Fibroblast of skin of abdomen (primary cell): ENCODE measurements at regions not wholly inside any gene's neighbourhood (a gene's known extent, or its start where the extent isn't known, plus 50 kb on each side); places are given as distances from the start of the nearest gene placed in this dataset.

Source experiments
- DNase-seq: peaks from one replicate; pipeline ENCODE4 v3.0.0-alpha.2; 2013

GRCh38 chr3:74124782-74125181 lies 489.7 kb downstream of the CNTN3 start:
- no peak for DNase-seq

GRCh38 chr3:74122281-74122680 lies 492.2 kb downstream of the CNTN3 start:
- no peak for DNase-seq

- DNase-seq = no peak
Measured at GRCh38 chr3:74121761-74122160, 492.7 kb downstream of the CNTN3 start.

DNA sequence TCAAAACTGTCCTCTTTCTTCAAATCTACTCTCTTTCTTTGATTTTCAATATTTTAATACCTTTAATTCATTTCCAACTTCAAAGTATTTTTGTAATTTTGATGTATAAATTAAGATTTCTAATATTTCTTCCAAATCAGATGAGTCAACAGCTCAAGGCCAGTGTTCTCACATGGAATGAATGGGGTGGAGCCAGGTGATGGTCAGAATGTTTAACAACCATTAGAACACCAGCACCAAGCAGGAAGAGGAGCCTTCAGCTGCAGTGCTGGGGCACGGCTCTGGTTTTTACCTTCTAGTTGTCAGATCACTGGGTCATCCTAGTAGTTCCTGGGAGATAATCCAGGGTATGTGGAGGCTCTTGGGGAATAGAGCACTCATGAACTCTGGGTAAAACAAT lies 494.5 kb upstream of the PDZRN3 start:
- DNase-seq = no peak

- DNase-seq = no peak
Measured at GRCh38 chr3:74115906-74116305, 491.2 kb upstream of the PDZRN3 start.

DNA sequence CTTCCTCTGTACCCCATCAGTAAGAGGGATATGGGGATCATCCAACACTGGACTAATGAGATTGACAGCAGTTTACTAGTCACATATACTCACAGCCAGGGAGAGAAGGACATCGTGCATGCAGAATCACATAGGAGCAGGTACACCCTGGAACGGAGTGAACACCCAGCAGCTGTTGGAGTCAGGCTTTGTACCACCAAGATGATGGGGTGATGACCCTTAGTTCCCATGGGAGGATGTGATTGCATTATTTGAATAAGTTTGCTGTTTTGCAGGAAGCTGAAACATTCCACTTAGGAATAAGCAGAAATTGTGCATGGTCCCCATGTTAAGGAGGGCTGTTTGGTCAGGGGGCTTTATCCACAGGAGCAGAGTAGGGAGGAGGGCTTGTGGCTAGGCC lies 482.7 kb upstream of the PDZRN3 start:
- DNase-seq = no peak

GRCh38 chr3:74106925-74107324 lies 482.2 kb upstream of the PDZRN3 start:
- peak; percentile 31 for DNase-seq

- DNase-seq = peak; percentile 17
Measured at GRCh38 chr3:74091204-74091603, 466.5 kb upstream of the PDZRN3 start.

DNA sequence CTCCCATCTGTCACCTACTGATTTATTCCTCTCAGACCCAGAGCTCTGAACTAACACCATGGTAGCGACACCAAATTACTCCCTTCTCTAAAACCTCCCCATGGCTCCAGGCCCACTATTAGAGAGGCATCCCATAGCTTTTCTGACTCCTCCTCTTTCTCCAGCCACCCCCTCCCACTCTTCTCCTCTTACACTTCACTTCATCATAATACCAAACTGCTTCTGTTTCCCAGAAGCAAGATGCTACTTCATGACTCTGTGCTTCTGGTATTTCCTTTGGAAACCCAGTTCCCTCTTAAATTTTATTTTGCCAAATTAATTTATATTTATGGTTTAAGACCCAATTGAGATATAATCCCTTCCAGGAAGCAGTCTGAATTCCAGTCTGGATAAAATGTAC lies 465.1 kb upstream of the PDZRN3 start:
- peak; percentile 95 for DNase-seq

GRCh38 chr3:74080056-74080461 lies 455.3 kb upstream of the PDZRN3 start:
- DNase-seq = peak; percentile 64

DNA sequence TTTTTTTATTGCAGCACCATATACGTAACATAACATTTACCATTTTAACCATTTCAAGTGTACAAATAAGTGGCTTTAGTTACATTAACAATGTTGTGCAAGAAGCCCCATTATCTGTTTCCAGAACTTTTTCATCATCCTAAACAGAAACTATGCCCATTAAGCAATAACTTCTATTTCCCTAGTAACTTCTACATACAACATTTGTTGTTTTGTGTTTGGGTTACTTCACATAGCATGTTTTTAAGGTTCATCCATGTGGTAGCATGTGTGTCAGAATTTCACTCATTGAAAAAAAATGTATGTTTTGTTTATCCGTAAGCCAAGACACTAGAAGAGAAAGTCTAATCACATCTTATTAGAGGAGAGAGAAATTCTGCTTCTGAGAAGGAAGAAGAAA lies 450.5 kb upstream of the PDZRN3 start:
- no peak for DNase-seq

DNA sequence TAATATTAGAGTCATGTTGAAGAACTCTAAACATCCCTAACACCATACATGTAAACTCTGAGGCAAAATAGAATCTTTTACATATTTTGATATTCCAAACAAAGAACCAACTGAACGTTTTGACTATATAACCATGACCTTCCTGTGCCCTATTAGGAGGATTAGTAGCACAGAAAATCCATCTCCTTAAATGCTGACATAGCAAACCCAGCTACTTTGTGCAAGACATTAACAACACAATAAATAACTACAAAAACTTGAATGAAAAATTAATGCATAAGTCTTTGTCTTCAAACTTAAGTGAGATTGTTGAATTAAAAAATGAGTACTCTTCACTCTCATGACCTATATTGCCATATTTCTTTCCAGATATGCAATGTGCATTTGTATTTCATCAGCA lies 450.0 kb upstream of the PDZRN3 start:
- no peak for DNase-seq

- DNase-seq = peak; percentile 64
Measured at GRCh38 chr3:74067296-74067695, 442.6 kb upstream of the PDZRN3 start.

GRCh38 chr3:74066456-74066855 lies 441.7 kb upstream of the PDZRN3 start:
- DNase-seq = no peak

DNA sequence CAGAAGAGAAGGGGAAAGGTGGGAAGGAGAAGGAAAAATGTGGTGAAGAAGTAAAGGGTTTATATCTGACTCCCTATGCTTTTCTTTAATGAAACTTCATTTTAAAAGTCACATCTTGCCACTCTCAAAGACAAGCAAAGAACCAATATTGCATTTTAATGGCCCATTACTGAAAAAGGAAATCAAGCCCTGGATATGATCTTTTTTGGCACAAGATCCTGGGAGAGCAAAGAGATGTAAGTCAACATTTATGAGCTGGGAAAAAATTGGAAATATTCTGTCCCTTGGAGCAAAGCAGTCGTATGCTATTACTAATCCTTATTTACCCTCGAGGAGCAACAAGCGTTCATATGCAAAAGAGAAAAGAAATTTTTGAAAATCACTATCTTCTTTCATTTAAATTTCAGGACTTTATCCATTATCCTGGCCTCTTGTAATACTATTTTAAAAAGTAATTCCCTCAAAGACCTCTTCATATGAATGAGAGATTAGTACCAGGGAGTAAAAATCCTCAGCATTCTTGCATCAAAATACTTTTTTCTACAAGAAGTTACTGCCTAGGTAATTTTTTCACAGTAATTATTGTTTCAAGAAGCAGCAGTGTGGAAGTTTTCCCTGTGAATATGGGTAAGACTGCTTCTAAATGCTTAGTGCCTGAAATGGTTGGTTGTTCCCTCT lies 435.3 kb upstream of the PDZRN3 start:
- no peak for DNase-seq

DNA sequence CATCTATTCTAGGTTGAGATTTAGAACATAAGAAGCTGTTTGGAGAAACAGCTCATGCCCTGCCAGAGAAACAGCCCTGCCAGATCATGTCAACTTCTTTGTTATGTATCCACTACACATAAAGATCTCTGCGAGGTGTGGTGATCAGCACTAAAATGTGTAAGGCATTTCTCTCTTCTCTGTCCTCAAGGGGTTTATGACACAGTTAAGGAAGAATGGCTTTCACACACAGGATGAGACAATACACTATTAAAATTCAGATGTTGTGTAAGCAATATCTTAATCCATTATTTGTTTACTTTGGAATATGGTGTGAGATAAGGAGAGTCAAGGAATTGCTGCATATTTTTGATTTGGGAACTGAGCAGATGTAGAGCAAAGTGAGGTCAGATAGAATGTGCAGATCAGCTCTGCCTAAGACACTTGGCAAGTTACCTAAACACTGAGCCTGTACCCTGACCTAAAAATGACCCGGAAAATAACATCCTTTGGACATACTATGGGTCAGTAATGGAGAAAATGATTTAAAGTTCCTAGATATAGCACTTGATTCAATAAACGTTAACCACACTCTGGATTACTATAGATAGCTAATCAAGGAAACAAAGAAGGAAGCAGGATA lies 434.7 kb upstream of the PDZRN3 start:
- no peak for DNase-seq

DNA sequence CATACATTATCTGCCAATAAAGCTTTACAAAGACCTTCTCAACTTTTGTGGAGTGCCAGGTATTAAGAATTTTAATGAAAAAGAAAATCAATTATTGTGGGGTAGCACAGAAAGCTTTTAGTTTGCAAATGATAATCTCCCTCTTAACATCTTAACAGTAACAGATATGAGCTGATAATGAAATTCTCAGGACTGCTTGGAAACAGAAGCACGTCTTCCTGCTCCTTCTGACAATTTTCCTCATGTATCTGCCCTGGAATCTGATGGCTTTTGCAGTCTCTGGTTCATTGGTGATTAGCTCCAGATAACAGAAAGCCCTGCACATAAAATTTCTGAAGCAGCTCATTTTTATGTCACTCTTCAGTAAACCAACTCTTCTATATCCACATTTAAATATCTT lies 432.4 kb upstream of the PDZRN3 start:
- DNase-seq = no peak

- DNase-seq = no peak
Measured at GRCh38 chr3:74055061-74055460, 430.3 kb upstream of the PDZRN3 start.

DNA sequence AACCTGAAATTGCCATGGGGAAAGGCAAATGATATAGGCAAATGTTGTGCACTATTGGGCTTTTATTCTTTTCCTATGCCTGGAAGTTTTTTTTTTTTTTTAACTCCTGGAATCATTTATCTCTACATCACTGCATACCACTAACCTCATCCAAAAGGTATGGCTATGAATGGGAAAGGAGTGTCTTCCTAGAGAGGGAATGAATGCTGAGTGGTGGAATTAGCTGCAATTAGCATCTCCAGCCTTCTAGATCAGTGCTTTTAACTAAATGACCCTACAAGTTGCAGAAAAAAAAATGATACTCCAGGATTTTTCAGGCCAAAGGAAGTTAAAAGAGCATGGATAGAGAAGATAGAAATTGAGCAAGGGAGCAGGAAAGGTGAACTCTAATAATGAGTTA lies 429.8 kb upstream of the PDZRN3 start:
- DNase-seq = no peak

- peak; percentile 2 for DNase-seq
Measured at GRCh38 chr3:74053970-74054516, 429.3 kb upstream of the PDZRN3 start.

DNA sequence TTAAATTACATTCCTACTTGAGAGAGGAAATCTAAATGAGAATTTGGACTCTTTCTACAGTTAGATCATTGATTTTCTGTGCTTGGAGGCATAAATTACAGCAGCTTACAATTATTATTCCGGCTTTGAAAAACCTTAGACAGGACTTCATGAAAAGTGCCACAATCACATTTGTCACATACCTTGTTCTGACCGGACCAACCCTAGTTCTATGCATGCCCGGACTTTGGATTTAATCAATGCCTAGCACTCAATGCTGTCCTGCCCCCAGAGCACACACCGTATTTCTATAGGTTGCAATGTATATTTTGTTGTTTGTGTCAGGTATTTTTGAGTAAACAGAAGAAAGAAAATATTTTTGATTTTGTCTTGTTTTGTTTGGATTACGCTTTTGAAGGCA lies 424.7 kb upstream of the PDZRN3 start:
- no peak for DNase-seq

DNA sequence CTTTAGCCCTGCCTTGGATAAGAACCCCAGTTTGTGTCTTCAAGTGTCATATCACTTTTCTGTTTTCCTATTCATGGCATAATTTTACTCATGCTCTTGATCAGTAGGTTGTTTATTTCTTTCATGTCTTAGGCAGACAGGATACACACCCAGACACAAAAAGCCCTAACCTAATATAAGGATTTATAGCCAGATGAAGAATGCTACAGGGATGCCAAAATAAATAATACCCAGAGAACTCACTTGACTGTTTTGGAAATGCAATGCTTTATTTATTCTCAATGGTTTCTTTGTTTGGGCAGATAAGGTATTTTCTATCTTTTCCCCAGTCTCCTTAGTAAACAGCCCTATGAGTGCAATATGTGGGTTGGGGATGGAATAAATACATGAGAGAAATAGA lies 424.0 kb upstream of the PDZRN3 start:
- DNase-seq = no peak

DNA sequence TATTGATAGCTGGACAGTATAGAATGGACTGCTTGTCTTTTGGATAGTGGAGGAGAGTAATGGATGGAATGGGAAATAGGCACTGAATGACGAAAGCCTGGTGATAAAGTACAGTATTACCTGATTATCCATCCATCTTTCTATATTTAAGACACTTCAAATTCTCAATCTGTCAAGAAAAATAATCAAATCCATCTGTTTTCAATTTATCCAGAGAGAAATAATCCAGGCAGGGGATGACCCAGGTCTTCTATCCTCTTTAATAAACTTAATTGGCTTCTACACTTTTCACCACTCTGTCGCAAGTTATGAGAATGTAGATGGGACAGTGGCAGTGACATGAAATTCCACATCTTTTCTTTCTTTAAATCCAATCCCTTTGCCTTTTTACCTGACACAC lies 420.3 kb upstream of the PDZRN3 start:
- no peak for DNase-seq

- DNase-seq = no peak
Measured at GRCh38 chr3:74041068-74041675, 416.4 kb upstream of the PDZRN3 start.
